Bone marrow (tissue), 2 donors: ENCODE measurements at regions not wholly inside any gene's neighbourhood (a gene's known extent, or its start where the extent isn't known, plus 50 kb on each side); places are given as distances from the start of the nearest gene placed in this dataset.
A peak's percentile ranks its signal among the peaks of the same experiment; 100 is the strongest.

Source experiments
- DNase-seq, 2 donors: peaks; one replicate each; lab custom pipeline; 2025; lab: John Stamatoyannopoulos, UW

DNA sequence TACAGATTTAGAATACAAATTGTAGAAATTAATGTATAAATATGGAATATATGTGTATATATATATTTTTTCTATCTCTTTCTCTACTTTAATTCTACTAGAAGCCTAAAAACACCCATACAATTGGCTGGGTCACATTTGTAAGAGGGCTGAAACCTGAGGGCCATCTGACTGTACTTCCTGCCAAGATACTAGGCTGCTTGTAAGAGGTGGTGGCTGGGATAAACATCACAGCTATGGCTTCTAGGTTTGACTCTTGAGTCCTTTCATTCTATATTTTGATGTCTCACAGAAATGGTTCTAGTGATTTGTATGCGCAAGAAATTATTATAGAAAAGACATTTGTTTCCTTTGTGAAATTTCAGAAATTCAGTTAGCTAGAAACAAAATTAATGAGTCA lies 1155.2 kb upstream of the B3GALT2 start:
- DNase-seq: no peak

DNA sequence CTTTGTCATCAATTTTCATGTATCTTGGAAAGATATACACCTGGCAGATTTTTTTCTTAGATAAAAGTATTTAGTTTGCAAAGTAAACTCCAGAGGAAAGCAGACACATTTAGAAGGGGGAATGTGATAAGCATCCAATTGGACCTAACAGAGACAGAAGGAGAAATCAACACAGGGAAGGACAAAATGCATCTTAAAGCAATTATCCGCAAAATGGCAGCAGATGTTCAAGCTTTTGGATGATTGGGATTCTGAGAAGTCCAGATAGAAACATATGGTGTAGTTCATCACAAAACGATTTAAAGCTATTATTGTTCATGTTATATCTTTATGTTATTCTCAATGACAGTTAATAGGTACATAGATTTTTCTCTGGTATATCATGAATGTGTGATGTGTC lies 1153.1 kb upstream of the B3GALT2 start:
- DNase-seq: no peak

DNA sequence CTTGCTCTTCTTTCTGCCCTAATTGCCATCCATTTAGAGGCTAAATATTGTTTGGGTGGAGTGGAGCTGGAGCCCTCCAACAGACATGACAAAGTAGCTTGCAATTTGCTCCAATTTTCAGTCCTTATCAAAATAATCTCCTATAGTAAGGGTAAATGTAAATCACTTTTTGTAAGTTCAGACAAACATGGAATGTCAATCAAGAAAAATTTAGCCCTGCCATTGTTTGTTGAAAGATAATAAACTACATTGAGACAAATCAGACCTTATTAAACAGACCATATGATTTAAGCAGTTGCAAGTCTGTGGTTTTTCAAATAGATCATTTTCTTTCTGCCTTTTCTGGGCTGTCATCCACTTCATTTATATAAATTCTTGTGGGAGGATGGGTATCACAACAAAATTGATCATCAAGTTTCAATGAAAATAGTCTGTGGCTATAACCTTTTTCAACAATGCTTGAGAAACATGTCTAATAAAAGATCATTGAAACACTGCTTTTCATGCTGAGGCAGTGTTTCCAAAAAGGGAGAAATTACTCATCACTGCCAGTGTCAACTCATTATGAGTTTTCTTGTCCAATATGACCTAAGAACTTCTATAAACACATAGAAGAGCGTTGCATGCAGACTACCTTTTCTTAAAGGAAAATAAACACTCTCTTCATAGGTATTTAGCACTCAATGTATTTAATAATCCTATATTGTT lies 1152.0 kb upstream of the B3GALT2 start:
- no peak for DNase-seq

DNA sequence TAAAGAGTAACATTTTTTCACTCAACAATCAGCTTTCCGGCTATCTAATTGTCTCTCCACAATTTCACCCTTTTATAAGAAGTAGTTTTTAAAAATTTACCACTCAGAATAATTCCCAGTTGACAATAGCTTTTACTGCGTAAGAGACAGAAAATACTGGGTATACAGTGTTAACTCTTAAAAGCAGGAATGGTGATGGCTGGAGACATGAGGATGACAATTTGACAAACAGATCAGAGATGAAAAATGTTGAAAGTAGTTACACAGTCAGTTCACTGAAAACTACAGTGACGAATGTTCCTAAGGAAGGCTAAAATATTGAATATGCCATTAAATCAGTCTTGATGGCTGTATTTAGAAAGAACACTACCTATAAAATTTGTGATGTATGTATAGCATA lies 1146.8 kb upstream of the B3GALT2 start:
- no peak for DNase-seq

DNA sequence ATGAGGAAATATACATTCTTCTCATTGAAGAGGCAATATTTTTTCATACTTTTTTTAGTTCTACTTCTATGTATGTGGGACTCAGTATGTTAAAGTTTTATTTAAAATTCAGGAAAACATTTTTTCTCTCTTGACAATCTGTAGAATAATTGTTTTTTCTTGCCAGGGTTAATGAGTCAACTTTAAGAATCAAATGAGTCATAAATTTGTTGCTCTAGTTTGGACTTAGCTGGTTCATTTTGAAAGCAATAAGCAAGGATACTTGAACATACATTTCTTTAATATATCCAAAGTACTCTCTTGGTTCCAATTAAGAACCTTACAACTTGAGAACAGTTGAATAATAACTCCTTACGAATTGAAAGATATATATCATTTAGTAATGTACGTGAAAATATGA lies 1145.3 kb upstream of the B3GALT2 start:
- no peak for DNase-seq

DNA sequence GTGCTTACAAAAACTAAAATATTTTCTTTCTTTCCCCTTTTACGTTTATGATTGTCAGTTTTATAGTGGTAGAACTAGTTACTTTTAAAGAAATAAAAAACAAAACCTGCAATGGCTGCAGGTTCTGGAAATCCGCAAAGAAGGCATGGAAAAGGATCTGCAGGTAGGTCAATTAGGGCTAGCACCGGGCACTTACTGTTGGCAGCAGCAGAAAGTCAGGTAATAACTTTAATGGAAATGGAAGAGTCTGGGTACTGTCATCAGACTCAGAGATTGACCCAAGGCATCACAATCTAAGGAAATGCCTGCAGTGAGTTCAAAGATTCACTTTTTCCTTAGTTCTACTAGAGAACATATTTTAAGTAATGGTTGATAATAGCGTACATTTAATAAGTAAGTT lies 1136.3 kb upstream of the B3GALT2 start:
- DNase-seq: no peak

DNA sequence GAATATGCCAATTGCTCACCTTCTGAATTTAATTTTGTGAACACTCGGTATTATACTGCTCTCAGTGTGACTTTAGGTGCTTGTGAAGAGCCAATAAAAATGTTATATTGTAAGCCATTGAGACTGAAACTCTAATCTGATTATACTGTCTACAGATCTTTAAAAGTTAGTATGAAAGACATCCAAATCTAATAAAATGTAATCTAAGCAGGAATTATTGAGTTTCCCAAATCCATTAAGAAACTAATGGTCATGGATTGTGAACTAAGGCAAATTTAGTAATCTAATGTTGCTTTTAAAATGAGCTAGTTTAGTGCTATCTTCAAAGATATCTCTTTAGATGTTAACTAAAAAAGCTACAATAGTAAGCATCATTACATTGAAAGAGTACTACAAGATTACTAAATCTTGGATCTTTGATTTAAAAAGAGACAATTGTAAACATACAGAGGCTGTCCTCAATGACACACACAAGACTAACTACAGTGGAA lies 1132.4 kb upstream of the B3GALT2 start:
- no peak for DNase-seq

DNA sequence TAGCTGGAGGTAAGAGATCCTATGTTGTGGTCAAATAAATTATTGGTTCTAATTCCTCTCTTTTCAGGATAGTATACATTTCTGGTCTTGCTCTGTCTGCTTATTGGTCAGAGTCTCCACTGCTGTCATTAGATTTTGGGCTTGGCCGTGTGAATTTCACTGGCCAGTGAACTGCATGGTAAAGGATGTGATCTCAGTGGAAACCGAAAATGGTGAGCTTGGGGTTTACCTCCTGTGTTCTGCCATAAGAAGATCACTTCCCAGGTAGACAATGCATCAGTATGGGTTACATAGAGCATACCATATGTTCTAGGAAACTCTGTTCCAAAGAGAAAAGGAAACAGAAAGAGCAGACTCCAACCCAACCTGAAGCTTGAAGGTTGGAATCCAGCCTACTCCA lies 1123.3 kb upstream of the B3GALT2 start:
- no peak for DNase-seq

DNA sequence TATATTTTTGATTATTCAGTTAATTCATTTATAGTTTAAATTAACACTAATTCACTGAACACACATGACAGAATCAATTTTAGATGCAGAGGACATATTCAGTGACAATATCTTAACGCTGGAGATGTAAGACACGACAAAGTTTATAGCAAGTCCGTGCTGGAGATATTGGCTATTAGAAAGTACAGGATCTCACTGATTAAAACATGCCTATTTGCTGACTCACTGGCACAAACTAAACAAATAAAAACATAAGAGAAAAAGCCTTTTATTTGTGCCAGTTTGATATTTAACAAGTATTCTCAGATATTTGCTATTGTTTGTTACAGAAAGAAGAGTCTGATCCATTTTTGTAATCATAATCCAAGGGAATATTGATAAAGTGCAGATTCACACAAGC lies 1122.9 kb upstream of the B3GALT2 start:
- no peak for DNase-seq

DNA sequence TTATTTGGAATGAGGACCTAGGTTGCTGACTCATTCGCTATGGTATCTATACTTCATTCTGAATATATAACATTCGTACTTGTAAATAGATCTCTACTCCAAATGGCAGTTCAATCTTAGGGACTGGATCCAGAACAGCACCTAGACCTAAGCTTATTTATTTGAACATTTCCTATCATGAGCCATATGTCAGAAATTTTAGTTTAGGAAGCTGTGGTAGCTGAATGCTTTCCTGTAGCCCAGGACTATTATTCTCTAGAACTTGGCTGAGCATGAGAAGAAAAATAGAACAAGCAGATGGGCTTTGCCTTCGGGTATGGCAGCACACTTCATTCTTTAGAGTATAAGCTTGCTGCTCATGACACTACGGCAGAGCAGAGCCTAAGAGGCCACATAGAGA lies 1114.4 kb upstream of the B3GALT2 start:
- no peak for DNase-seq

DNA sequence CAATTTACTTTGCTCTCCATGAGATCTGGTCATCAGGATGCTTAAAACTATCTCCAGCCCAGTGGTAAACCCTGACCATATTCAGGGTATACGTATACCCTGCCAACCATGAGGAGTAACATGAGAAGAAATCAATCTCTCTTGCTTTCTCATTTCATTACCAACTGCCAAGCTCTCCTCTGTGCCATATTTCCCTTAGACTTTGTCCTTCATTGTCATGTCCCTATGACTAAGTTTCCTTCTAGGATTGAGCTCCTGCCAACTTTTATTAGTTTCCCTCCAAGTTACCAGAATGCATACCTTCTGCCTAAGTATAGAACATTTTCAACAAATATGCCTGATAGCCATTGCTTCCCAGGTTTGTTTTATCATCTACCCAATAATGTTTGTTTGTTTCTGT lies 1113.9 kb upstream of the B3GALT2 start:
- DNase-seq: no peak

DNA sequence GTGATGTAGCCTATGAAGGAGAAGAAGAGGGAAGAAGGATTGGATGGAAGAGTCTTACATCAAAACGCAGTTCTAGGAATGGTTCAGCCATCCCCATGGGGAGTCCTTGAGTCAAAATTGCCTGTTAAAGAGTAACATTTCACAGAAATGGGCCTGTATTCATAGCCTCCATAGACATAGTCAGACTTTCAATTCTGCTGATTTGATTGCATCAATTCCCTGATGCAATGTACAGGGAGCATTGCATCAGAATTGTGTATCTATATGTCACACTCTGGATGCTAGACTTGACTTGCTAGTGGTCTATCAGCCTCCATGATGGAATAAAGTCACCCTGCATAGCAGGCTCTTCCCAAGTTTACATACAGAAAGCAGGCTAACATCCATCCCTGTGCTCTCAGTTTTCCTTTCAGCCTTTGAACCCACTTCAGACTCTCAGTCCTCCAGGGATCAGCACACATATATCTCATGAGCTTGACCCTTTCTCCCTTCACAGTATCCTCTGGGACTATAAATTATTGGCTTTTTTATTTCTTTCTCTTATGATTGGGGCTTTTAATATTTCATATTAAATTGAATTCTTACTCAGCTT lies 1111.7 kb upstream of the B3GALT2 start:
- DNase-seq: no peak

DNA sequence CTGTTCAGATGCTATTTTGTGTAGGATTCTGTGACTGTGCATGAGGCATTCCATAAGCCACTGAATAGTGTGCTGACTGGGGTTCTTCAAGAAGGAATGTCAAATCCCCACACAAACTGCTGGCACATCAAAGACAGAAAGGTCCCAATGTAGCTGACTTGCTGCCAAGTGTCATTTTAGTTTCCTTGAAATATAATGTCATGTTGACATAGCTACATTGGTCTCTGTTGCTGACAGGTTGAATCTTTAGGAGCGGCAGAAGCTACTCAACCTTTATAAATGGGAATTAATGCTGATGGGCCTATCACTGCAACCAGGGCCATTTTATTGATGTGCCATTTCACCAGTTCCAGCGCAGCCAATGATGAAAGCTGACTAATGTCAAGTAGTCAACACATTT lies 1110.7 kb upstream of the B3GALT2 start:
- no peak for DNase-seq

DNA sequence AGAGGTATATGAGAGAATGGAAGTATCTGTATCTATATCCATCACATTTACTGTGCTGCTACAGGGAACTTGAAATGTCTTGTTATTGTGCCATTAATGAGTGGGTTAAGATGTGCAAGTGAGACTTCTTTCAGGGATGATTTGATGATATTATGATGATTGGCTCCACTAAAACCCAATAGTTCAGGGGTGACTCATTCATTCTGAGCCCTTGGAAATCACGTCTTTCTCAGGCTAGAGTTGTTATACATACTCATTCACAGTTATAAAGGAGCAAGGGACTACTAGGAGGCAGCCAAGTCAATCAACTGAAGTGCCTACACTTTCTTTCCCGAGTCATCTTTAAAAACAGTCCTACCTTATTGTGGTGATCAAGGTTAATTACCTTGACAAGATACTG lies 1109.8 kb upstream of the B3GALT2 start:
- no peak for DNase-seq

DNA sequence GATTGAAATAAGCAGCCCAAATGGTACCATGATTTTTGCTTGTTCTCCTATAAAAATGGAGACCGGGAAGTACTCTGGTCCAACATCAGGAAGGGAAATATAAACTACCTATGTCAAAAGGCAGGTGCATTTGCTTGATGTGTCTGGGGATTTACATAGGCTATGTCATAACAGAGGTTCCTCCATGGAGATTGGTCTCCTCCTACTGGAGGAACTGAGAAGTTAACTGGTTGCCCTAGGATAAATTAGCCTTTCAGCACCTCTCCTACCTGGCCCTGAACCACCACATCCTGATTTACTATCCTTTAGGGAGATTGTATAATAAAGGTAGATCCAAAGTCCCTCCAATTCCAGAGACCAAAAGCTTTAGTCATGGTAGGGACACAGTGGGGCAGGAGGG lies 1109.3 kb upstream of the B3GALT2 start:
- peak in 1 of 2 donors; percentile 11 for DNase-seq

DNA sequence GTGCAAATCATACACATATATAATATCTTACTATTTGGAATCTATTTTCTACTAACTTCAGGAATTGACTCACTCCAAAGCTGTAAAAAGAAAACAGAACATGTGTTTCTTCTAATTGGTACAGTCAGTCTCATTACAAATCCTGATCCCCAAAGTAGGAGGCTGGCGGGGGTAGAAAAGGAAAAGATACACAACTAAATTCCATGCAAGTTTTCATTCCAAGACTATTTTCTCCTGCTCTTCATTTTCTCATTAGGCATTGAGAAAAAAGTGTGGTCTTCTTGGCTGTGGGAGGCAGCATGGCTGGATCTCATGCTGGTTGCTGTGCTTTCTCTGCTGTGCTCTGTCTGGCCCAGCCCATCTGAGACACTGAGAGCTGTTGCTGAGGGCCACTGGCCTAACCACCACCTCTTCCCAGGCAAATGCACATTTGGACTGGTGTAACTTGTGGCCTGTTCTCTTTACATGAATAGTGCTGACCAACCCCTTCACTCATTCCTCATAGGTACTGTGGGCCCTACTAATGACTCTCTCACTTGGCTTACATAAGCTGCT lies 1107.5 kb upstream of the B3GALT2 start:
- no peak for DNase-seq

DNA sequence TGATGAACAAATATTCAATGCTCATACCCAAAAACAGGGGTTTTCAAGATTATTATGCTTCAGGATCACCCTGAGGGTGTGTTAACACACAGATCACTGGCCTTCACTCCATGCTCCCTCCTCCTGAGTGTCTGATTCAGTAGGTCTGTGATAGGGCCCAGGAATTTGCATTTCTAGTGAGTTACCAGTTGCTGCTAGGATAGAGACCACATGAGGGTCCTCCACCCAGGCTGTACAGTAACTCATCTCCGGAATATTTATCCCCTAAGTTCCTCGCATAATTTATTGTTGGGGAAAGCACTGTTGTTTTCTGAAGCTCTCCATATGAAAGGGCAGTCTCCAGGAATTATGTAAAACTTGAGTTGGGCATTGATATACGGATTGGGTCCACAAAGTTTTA lies 1106.6 kb upstream of the B3GALT2 start:
- no peak for DNase-seq

DNA sequence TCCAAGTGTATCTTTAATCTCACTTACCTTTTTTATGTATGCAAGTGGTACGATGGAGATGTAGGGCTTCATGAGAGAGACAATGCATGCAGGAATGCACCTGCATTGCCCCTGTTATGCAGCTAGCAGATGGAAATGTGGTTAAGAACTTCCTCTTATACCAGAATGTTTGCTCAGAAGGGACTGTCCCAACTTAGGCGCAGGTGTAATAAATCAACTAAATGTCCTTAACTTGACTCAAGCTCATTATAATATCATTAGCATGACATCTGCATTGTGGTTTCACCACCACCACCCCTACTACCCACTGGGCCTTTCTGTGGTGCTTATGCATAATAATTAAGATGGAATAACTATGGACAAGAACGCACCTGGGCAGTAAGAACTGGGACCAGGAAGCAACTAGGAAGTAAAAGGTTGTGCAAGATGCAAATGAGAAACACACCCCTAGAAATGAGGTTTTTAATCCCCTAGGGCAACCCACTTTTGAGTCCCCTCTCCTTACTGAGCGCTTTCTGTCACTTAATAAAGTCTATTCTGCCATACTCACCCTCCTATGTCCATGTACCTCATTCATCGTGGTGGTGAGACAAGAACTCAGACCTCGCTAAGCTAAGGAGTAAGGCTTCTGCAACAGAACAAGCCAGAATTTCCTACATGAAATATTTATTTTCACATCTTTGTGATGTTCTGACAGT lies 1103.3 kb upstream of the B3GALT2 start:
- DNase-seq: no peak

DNA sequence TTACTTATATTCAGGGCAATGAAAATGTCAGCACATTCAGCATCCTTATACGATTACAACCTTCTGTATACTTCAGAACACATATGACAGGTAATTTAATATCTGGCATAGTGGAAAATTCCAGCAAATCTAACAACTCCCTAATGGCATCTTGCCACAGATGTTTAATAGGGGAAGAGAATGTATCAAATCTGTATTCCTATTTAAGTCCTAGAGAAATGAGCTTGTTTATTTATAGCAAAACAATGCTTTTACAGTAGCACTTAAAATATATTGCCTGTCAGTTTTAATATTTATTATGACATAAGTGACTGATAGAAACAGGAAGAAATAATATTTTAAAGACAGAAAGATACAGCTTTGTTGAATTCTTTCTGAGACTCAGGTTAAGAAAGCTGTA lies 1101.8 kb upstream of the B3GALT2 start:
- DNase-seq: no peak

DNA sequence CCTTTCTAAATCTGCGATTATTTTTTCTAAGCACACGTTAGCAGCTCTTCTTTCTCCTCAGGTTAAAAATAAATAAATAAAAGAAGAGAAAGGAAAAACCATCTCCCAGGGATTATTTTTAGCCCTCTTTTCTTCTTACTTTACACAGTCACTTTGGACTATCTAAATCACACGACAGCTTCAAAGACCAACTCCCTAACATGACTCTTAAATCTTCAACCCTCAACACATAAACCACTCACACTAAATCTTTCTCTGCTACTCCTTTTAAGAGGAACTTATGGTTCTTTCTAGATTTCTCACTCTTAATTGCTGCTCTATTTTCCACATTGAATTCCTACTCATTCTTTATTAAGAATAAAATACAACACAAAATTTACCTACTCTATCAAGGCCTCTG lies 1095.0 kb upstream of the B3GALT2 start:
- no peak for DNase-seq

DNA sequence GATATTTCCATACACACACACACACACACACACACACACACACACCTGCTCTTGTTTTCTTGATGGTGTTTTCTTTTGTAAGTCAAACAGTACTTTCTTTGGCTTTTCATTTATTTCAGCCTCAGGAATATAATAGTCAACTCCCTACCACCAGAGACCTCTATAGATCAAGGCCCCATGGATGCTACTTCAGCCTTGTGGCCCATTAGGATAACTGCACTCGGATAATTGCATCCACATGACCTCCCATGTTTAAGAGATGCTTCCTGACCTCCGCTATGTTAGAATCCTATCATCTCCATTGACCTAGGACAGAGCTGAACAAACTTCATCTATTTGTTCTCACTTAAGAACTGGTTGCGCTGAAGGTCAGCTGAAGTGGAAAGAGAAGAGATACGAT lies 1094.0 kb upstream of the B3GALT2 start:
- DNase-seq: no peak

DNA sequence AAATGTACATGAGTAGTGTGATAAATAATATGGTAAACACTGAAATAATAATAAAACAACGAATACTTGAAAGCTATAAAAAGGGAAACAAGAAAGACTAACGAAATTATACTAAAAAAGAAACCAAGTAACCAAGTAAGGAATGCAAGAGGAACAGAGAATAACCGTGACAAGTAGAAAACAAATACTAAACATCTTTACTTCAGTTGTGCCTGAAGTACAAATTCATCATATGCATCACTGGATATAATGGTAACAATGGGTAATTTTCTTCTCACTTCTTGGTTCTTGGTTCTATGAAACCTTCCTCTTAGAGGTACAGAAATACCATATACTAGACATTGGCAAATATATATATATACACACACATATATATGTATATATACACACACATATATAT lies 1093.6 kb upstream of the B3GALT2 start:
- DNase-seq: no peak

DNA sequence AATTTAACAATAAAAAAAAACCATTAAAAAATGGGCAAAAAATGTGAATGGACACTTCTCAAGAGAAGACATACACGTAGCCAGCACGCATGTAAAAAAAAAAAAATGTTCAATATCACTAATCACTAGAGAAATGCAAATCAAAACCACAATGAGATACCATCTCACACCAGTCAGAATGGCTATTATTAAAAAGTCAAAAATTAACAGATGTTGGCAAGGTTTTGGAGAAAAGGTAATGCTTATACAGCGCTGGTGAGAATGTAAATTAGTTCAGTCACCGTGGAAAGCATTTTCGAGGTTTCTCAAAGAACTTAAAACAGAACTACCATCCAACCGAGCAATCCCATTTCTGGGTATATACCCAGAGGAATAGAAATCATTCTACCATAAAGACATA lies 1091.5 kb upstream of the B3GALT2 start:
- DNase-seq: no peak
